Tibial nerve (tissue), 4 donors: ENCODE measurements at regions not wholly inside any gene's neighbourhood (a gene's known extent, or its start where the extent isn't known, plus 50 kb on each side); places are given as distances from the start of the nearest gene placed in this dataset.

Experiments
- EP300 ChIP-seq, 2 donors: sonication (generic); formaldehyde crosslinking; IDR thresholded peaks; one replicate each; pipeline ENCODE4 v1.6.1; 2017; ENCODE audit warnings: antibody characterized with exemption in 2 of 2, mild to moderate bottlenecking in 1 of 2
- POLR2A ChIP-seq, 2 donors: fragments of 450-650 bp; IDR thresholded peaks; one replicate each; pipeline ENCODE4 v1.6.1; 2017; ENCODE audit warnings: antibody characterized with exemption in 2 of 2, mild to moderate bottlenecking in 2 of 2, moderate library complexity in 2 of 2
- TF ChIP-seq, protein P1 (sequence below), 5 experiments: fragments of 200-600 bp in 3 of 5; fragments of 450-650 bp in 2 of 5; sonication (generic) in 3 of 5; IDR thresholded peaks; one replicate each; pipeline ENCODE4 v1.5.1; 2016 to 2019; ENCODE audit warnings: antibody characterized with exemption in 5 of 5, mild to moderate bottlenecking in 3 of 5, moderate library complexity in 2 of 5

DNA sequence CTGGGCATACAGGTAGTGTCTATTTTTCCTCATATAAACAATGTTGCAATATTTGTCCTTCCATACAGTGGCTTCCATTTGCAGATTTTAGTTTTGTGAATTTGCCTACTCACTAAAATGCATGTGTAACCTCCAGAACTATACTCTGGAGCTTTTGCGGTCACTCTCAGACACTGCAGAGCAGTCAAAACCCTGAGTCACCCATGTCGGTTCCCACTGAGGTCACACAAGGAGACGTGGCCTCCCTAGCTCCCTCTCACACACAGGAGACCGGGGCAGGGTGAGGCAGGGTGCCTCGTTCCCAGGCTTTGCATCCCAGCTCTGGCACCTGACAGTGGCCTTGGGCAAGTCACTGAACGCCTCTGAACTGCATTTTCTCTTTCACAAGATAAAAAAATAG is 55.5 kb upstream of the ZNF354A start:
- TF ChIP-seq POLR2A (IDR thresholded peaks at IDR 0.05) (no peak), EP300 (IDR thresholded peaks at IDR 0.05) (no peak)
- TF ChIP-seq, protein P1, sequence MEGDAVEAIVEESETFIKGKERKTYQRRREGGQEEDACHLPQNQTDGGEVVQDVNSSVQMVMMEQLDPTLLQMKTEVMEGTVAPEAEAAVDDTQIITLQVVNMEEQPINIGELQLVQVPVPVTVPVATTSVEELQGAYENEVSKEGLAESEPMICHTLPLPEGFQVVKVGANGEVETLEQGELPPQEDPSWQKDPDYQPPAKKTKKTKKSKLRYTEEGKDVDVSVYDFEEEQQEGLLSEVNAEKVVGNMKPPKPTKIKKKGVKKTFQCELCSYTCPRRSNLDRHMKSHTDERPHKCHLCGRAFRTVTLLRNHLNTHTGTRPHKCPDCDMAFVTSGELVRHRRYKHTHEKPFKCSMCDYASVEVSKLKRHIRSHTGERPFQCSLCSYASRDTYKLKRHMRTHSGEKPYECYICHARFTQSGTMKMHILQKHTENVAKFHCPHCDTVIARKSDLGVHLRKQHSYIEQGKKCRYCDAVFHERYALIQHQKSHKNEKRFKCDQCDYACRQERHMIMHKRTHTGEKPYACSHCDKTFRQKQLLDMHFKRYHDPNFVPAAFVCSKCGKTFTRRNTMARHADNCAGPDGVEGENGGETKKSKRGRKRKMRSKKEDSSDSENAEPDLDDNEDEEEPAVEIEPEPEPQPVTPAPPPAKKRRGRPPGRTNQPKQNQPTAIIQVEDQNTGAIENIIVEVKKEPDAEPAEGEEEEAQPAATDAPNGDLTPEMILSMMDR (IDR thresholded peaks at IDR 0.05), result no peak
